SH-SY5Y (cell line): ENCODE measurements at regions not wholly inside any gene's neighbourhood (a gene's known extent, or its start where the extent isn't known, plus 50 kb on each side); places are given as distances from the start of the nearest gene placed in this dataset.

Experiments used
- GATA2 ChIP-seq: IDR thresholded peaks from 2 replicates; pipeline ENCODE4 v1.6.1; 2011; ENCODE audit warnings: mild to moderate bottlenecking, low read depth, low read length
- GATA3 ChIP-seq: IDR thresholded peaks from 2 replicates; pipeline ENCODE4 v1.6.1; 2011; ENCODE audit warnings: low read depth, mild to moderate bottlenecking, low read length, moderate library complexity

- TF ChIP-seq GATA2 = no peak
- TF ChIP-seq GATA3 = no peak
Observed at GRCh38 chr18:66727991-66728390, 124.1 kb upstream of the CDH19 start.
